ENCODE measurements at regions not wholly inside any gene's neighbourhood (a gene's known extent, or its start where the extent isn't known, plus 50 kb on each side); places are given as distances from the start of the nearest gene placed in this dataset.
A peak's percentile ranks its signal among the peaks of the same experiment; 100 is the strongest.

GRCh38 chr18:75525331-75525730, 97.8 kb upstream of the SMIM21 start:
- no peak for DNase-seq

GRCh38 chr18:75524841-75525240, 97.3 kb upstream of the SMIM21 start:
- DNase-seq: no peak

DNA sequence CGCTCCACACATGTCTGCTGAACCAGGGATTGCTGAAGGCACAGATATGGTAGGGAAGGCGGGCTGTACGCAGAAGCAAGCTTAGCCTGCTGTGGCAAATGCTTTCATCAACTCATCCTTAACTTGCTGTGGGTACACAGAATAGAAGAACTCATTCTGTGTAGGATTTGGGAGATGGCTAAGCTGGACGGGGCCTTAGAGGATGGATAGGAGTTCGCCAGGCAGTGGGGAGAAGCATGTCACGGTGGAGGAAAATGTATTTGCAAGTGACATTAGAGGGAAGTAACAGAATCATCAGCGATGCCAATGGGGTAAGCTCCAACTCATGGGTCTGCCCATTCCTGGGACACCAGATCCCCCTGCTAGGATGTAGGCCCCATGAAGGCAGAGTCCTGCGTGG, 96.7 kb upstream of the SMIM21 start:
- no peak for DNase-seq

DNA sequence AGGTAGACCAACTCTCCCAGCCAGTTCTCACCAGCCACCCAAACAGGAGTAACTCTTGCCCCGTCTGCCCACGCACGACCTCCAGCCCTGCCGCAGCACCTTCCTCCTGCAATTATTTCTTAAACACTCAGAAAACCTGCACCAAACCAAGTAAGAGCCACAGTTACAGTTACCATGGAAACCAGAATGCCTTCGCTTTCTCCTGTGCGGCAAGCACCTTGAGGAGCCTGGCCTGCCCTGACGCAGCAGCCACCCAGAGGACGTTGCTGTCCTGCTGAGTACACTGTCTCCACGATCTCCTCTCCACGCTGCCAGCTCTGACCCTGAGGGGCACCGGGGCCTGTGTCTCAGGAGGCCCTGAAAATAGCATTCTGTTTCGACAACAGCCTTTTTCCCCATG, 94.3 kb upstream of the SMIM21 start:
- DNase-seq: no peak

DNA sequence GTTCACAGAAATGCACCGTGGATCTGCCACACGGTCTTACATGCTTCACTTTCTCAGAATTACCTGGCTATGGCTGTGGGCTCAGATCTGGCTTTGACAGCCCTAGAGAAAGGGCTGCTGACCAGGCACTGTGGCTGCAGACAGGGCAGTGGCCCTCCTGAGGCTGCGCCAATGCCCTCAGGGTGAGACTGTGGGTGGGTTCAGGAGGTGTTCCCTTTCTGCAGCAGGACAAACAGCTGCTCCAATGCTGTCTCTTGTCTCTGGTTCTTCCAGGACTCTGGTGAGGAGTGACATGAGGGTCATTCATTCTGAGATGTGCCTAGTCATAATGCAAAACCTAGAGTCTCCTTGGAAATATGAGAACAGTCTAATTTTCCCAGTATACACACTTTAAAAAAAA, 90.5 kb upstream of the SMIM21 start:
- DNase-seq: no peak

- no peak for DNase-seq
These were observed 89.8 kb upstream of the SMIM21 start for GRCh38 chr18:75517286-75517685.

GRCh38 chr18:75507636-75508035, 80.1 kb upstream of the SMIM21 start:
- DNase-seq: peak; percentile 53

DNA sequence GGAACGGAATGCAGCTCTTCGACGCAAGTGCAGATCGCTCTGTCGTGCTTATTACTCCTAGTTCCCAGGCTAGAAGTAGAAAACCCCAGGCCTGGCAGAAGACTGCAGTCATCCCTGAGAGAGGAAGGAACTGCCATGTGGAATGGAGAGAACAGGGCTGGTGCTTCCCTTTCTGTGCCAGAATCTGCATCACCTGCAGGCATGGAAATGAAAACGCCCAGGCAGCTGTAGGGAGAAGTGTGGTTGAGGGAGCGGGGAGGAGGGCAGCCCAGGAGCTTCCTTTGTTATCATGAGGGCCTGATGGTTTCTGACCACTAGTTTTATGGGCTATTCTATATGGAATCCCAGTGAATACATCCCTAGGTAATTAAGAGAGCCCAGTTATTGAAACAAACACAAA, 79.4 kb upstream of the SMIM21 start:
- no peak for DNase-seq

GRCh38 chr18:75504469-75504868, 77.0 kb upstream of the SMIM21 start:
- no peak for DNase-seq

DNA sequence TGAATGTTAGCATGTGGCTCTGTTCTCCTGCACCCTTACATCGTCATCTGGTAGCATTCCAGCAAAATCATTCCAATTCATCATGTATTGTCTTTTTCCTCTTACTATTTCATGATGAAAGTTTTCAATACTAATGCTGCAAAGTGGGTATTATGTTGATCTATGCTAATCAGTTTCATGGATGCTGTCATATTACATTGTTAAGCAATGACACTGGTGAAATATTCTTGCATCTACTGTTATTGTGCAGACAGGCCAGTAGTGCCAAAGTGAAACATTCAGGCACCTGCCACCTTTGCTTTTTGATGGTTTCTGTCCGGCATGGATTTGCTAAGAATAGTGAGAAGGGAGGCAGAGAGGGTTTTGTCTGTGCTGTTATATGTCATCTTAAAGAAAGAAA, 76.1 kb upstream of the SMIM21 start:
- no peak for DNase-seq

GRCh38 chr18:75502286-75502685, 74.8 kb upstream of the SMIM21 start:
- DNase-seq: no peak

DNA sequence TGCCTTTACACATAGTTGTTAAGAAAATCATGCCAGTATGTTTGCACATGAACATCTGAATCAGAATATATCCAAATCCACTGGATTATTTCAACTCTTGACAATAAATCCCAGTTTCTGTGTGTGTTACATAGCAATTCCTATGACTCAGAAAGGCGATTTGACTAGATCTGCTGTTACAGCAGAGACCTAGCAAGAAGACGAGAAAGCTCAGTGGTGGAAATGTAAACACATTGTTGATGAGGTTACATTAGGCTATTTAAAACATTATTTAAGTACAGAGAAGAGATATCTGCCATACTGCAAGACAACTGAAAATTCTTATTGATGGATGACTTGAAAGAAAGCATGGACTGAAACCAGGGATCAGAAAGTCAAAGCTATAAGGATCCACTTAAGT, 73.0 kb upstream of the SMIM21 start:
- no peak for DNase-seq

GRCh38 chr18:75497576-75498235, 70.2 kb upstream of the SMIM21 start:
- no peak for DNase-seq

- no peak for DNase-seq
These were observed 68.6 kb upstream of the SMIM21 start for GRCh38 chr18:75496151-75496550.

- no peak for DNase-seq
These were observed 65.3 kb upstream of the SMIM21 start for GRCh38 chr18:75492852-75493251.

- no peak for DNase-seq
These were observed 63.9 kb upstream of the SMIM21 start for GRCh38 chr18:75491361-75491760.

DNA sequence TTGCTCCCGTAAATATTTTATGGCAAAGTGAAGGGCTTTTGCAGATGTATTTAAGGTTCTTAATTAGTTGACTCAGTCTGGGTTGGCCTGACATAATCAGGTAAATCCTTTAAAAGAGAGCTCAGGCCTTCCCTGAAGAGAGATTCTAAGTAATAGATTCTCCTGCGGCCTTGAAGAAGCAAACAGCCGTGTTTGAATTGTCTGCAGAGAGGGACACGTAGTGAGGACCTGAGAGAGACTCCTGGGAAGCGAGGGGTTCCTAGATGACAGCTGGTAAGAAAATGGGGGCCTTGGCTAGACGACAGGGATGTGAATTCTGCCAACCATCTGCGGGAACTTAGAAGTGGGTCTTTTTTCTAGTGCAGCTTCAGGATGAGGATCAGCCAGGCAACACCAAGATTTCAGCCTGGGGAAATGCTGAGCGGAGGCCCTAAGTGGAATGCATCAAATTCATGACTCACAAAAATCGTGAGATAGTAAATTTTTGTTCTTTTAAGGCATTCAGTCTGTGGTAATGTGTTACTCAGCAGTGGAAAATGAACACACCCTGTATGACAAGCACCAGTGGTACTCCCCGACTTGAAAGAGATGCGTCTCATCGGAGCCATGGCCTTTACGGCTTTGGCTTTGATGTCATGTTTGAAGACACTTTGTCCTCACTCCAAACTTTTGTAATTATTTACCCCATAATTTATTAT, 62.1 kb upstream of the SMIM21 start:
- peak; percentile 95 for DNase-seq

DNA sequence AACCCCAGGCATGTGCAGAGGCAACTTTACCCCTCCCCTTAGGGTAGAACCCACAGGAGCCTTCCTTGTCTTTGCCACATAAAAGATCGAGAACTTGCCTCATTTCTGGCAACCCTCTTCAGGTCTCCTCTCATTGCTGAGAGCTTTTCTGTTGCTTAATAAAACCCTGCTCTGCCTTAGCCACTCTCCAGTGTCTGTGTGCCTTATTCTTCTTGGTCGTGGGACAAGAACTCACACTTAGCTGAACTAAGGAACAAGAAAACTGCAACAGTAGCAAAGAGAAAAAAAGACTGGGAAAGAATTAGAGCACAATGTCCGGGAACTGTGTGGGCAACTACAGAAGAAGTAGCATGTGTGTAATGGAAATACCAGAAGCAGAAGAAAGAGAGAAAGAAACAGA, 56.2 kb upstream of the SMIM21 start:
- DNase-seq: no peak

GRCh38 chr18:75482880-75483279, 55.4 kb upstream of the SMIM21 start:
- peak; percentile 57 for DNase-seq

- DNase-seq: no peak
These were observed 53.0 kb upstream of the SMIM21 start for GRCh38 chr18:75480487-75480886.

DNA sequence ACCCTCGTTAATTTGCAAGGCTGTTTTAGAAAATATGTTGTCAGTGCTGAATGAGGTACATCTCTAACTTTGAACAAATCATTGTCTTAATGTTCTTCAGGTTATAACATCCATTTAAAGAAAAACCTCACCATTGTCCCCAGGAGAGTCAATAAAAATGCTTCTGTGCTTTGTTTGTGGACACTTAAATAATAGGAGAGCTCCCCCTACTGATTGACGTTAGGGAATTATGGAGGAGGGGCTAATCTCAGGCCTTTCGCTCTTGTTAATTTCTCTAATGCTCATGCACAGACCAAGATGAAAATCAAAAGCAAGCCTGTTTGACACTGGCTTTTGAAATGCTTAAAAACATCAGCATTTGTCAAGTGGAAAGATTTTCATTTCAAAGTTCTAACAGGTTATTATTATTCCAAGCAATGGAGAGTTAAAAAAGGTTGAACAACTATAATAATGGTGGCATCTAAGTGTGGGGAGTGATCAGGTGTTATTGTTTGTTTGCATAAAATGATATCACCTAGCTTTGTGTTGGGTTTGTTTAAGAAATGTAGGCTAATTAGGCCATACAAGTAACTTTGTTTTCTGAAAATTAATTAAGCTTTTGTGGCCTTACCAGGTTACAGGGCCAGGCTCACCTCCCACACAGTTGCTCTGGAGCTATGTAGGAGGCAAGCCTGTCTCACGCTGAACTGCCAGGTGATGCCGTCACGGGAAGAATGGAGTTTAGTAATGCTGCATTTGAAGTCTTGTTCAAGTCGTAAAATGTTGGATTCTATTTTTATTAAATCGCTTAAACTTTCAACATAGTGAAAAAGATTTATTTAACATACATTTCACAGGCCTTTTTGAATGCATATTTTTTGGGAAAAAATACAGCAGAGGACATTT, 51.7 kb upstream of the SMIM21 start:
- peak; percentile 58 for DNase-seq

- peak; percentile 43 for DNase-seq
These were observed 50.4 kb upstream of the SMIM21 start for GRCh38 chr18:75477900-75478299.
